ENCODE measurements at regions not wholly inside any gene's neighbourhood (a gene's known extent, or its start where the extent isn't known, plus 50 kb on each side); places are given as distances from the start of the nearest gene placed in this dataset.

GRCh38 chr21:43286196-43286595 is 117.4 kb downstream of the CRYAA start:
- no peak for TF ChIP-seq POLR2AphosphoS5 (IDR thresholded peaks at IDR 0.05)
- TF ChIP-seq CTCF (IDR thresholded peaks at IDR 0.05) = no peak
- no peak for TF ChIP-seq EP300 (IDR thresholded peaks at IDR 0.05)
